K562 (cell line): ENCODE measurements at regions not wholly inside any gene's neighbourhood (a gene's known extent, or its start where the extent isn't known, plus 50 kb on each side); places are given as distances from the start of the nearest gene placed in this dataset.

Experiments used
- CTCF ChIP-seq, 3 experiments: IDR thresholded peaks in 2 of 3; conservative IDR thresholded peaks in 1 of 3; 2 replicates each; pipeline ENCODE4 v1.5.1; 2011 to 2012; ENCODE audit warnings: low read length in 3 of 3, mild to moderate bottlenecking in 3 of 3, control low read depth in 2 of 3, improper control_type of control experiment in 1 of 3, inconsistent platforms in 1 of 3, low read depth in 1 of 3, mixed read lengths in 1 of 3, moderate library complexity in 1 of 3; ENCODE audit not compliant: insufficient read depth in 2 of 3
- EP300 ChIP-seq: IDR thresholded peaks from 2 replicates; pipeline ENCODE4 v1.6.1; 2012; ENCODE audit warnings: low read length, improper control_type of control experiment
- ESRRA ChIP-seq: fragments of 450-650 bp; IDR thresholded peaks from 2 replicates; pipeline ENCODE4 v1.6.1; 2014; ENCODE audit warnings: low read depth, mild to moderate bottlenecking, moderate library complexity, borderline replicate concordance
- EZH2 ChIP-seq: IDR thresholded peaks from 2 replicates; pipeline ENCODE4 v1.6.1; 2012; ENCODE audit warnings: low read depth, mild to moderate bottlenecking, inconsistent platforms, low read length, borderline replicate concordance
- KLF1 ChIP-seq: fragments of 450-650 bp; IDR thresholded peaks from 2 replicates; pipeline ENCODE4 v1.6.1; 2016; ENCODE audit warnings: missing genetic modification characterization, missing compliant biosample characterization
- KLF16 ChIP-seq: IDR thresholded peaks from 2 replicates; pipeline ENCODE4 v1.6.1; 2016; ENCODE audit warnings: antibody characterized with exemption
- LEF1 ChIP-seq: fragments of 450-650 bp; IDR thresholded peaks from 2 replicates; pipeline ENCODE4 v1.6.1; 2016; ENCODE audit warnings: mild to moderate bottlenecking
- MAFK ChIP-seq: IDR thresholded peaks from 2 replicates; pipeline ENCODE4 v1.6.1; 2011; ENCODE audit warnings: low read length, improper control_type of control experiment
- SMAD4 ChIP-seq: fragments of 250-450 bp; sonication (Bioruptor Pico); conservative IDR thresholded peaks from 2 replicates; pipeline ENCODE4 v1.8.0; 2021; ENCODE audit warnings: inconsistent platforms, mild to moderate bottlenecking, moderate library complexity
- SRSF1 ChIP-seq: fragments of 200-400 bp; formaldehyde crosslinking; IDR thresholded peaks from 2 replicates; pipeline ENCODE4 v1.6.1; 2017; ENCODE audit warnings: mild to moderate bottlenecking, low read depth, low read length, moderate library complexity
- STAG1 ChIP-seq: sonication (generic); formaldehyde crosslinking; IDR thresholded peaks from 2 replicates; pipeline ENCODE4 v1.5.0; 2020; ENCODE audit warnings: missing genetic modification reagents, borderline replicate concordance
- TCF3 ChIP-seq: sonication (generic); formaldehyde crosslinking; IDR thresholded peaks from 2 replicates; pipeline ENCODE4 v1.4.0; 2020; ENCODE audit warnings: mild to moderate bottlenecking, missing genetic modification reagents
- ZBTB33 ChIP-seq: sonication (generic); formaldehyde crosslinking; IDR thresholded peaks from 2 replicates; pipeline ENCODE4 v1.8.1; 2023; ENCODE audit warnings: mild to moderate bottlenecking, missing genetic modification reagents

DNA sequence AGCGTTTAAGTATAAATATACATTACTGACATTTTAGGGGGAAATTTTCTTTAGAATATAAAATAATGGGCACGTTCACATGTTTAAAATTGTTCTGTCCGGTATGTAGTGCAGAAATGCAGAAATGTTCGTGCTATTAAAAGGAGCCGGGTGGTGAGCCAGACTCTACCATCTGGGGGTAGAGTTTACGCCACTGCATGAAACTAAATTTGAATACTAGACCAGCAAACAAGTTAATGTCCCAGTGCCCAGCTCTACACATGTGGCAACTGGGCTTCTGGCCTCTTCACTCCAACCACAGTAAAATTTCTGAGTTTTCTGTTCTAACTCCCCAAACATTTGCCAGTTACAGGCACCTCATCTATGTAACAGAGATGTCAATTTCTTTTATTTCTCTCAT is 1453.3 kb upstream of the TENM3 start:
- TF ChIP-seq SMAD4 (CRISPR knock-in tag) (no peak), CTCF (IDR thresholded peaks at IDR 0.05 in 2 of 3, conservative IDR thresholded peaks at IDR 0.05 in 1 of 3; ENCODE audit: insufficient read depth in 2 of 3, low read depth in 1 of 3, low read length in 3 of 3) (no peak), KLF1 (tag) (no peak), TCF3 (CRISPR knock-in tag) (no peak), SRSF1 (no peak), KLF16 (no peak), EP300 (no peak), LEF1 (no peak), ZBTB33 (no peak), EZH2 (no peak), ESRRA (no peak), MAFK (no peak), STAG1 (CRISPR knock-in tag) (no peak)
